ENCODE measurements at regions not wholly inside any gene's neighbourhood (a gene's known extent, or its start where the extent isn't known, plus 50 kb on each side); places are given as distances from the start of the nearest gene placed in this dataset.

- TF ChIP-seq POLR2A (IDR thresholded peaks at IDR 0.05) (no peak), CTCF (IDR thresholded peaks at IDR 0.05) (no peak)
These were observed 114.4 kb downstream of the ANKRD18B start for GRCh38 chr9:33638391-33638915.

All from body of pancreas (tissue), 4 donors.